ENCODE measurements at regions not wholly inside any gene's neighbourhood (a gene's known extent, or its start where the extent isn't known, plus 50 kb on each side); places are given as distances from the start of the nearest gene placed in this dataset.

- no peak for TF ChIP-seq YY1 (IDR thresholded peaks at IDR 0.05; ENCODE audit: insufficient read depth, insufficient read length)
- TF ChIP-seq ZNF274 (IDR thresholded peaks at IDR 0.05; ENCODE audit: low read depth, low read length) = no peak
Observed at GRCh38 chr2:12173271-12173942, 427.0 kb downstream of the LPIN1 start.
